ENCODE measurements at regions not wholly inside any gene's neighbourhood (a gene's known extent, or its start where the extent isn't known, plus 50 kb on each side); places are given as distances from the start of the nearest gene placed in this dataset.
"Not testable (repeated sequence)": the region's sequence is repeated elsewhere in the genome, so short reads cannot be mapped to it uniquely, and the experiment has no call there.

DNA sequence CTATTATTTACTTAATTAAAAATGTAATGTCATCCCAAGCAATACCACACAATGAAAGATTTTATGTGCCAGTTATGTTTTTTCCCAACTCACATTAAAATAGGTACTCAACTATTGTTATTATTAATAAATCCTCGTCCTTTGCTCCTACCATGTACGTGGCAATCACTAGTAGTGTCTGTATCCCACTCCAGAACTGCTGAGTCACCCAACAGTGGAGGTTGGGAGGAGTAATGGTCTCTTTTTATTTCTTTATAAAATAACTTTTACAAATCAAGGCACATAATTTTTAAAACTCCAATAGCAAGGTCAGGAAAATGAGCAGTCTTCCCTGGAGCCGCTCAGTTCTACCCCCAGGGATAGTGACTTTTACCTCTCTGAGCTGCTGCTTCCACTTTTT lies 273.5 kb upstream of the PLPP4 start:
- TF ChIP-seq, protein P1, sequence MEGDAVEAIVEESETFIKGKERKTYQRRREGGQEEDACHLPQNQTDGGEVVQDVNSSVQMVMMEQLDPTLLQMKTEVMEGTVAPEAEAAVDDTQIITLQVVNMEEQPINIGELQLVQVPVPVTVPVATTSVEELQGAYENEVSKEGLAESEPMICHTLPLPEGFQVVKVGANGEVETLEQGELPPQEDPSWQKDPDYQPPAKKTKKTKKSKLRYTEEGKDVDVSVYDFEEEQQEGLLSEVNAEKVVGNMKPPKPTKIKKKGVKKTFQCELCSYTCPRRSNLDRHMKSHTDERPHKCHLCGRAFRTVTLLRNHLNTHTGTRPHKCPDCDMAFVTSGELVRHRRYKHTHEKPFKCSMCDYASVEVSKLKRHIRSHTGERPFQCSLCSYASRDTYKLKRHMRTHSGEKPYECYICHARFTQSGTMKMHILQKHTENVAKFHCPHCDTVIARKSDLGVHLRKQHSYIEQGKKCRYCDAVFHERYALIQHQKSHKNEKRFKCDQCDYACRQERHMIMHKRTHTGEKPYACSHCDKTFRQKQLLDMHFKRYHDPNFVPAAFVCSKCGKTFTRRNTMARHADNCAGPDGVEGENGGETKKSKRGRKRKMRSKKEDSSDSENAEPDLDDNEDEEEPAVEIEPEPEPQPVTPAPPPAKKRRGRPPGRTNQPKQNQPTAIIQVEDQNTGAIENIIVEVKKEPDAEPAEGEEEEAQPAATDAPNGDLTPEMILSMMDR (conservative IDR thresholded peaks at IDR 0.05), result no peak
- 89 to 100% methylated on average over 1 to 3 of the region's 3 CpGs for WGBS, 2 experiments (ENCODE audit: insufficient coverage in 1 of 2, insufficient read length in 1 of 2)
- Mint-ChIP-seq H3K36me3 (ENCODE audit: low read depth) (no peaks in the 10 kb centered on the region), H3K4me3 (no peak overlapping the region), H3K27ac (no peak overlapping the region), H3K27me3 (ENCODE audit: insufficient read depth) (no peaks in the 10 kb centered on the region), H3K4me1 (peaks cover 5% of the 10 kb centered on the region), H3K9me3 (no peaks in the 10 kb centered on the region)
- Histone ChIP-seq H3K4me1 (ENCODE audit: control insufficient read depth, insufficient read depth, low read length) (no peaks in the 10 kb centered on the region), H3K9me3 (ENCODE audit: control insufficient read depth, low read length) (no peaks in the 10 kb centered on the region), H3K4me3 (ENCODE audit: low read length) (no peak overlapping the region), H3K36me3 (ENCODE audit: control insufficient read depth, insufficient read depth, low read length) (no peaks in the 10 kb centered on the region), H3K27ac (ENCODE audit: low read depth, low read length) (no peak overlapping the region), H3K9ac (ENCODE audit: extremely low read depth, low read length, poor library complexity, severe bottlenecking) (no peak overlapping the region), H3K27me3 (ENCODE audit: control insufficient read depth, insufficient read depth, low read length, poor library complexity, severe bottlenecking) (no peaks in the 10 kb centered on the region)
- DNase-seq, result no peak

DNA sequence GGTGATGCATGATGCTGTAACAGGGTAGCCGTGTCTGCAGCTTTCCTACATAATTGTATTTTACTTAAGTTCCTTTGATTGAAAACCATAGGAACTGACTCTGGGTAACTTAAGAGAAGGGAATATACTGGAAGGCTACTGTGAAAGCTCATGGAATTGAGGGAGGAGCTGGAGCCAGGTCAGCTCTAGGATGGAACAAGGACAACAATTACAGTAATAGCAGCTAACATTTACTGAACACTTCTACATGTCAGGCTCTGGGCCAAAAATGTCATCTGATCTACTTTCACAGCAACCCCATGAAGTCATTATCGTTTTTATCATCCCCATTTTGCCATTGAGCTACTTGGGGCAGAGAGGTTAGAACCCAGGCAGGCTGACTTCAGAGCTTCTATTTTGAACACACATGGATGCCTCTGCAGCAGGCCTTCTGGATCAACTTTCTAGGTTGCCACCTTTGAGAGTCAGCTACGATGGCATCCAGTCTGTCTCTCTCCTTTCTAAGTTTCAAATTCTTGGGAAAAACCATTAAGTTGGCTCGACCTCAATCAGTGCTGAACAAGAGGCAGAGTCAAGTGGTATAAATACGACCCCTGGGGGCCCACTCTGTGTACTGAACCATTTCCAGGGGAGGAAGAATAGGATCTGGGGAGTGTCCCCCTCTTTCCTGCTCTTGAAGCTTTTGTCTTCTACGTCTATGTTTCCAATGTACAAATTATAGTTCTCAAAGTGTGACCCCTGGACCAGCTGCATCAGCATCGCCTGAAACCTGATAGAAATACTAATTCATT lies 272.3 kb upstream of the PLPP4 start:
- H3K9me3 Mint-ChIP-seq, result no peaks in the 10 kb centered on the region
- H3K4me1 Mint-ChIP-seq, result peaks cover 5% of the 10 kb centered on the region
- no peak overlapping the region for H3K4me3 Mint-ChIP-seq
- 70 to 91% methylated on average over 2 to 7 of the region's 7 CpGs for WGBS, 2 experiments (ENCODE audit: insufficient coverage in 1 of 2, insufficient read length in 1 of 2)
- H3K36me3 ChIP-seq (ENCODE audit: control insufficient read depth, insufficient read depth, low read length), result no peaks in the 10 kb centered on the region
- no peaks in the 10 kb centered on the region for H3K27me3 Mint-ChIP-seq (ENCODE audit: insufficient read depth)
- no peak overlapping the region for H3K4me3 ChIP-seq (ENCODE audit: low read length)
- no peak overlapping the region for H3K27ac Mint-ChIP-seq
- no peak overlapping the region for H3K9ac ChIP-seq (ENCODE audit: extremely low read depth, low read length, poor library complexity, severe bottlenecking)
- DNase-seq, result peak; percentile 59
- TF ChIP-seq, protein P1 (conservative IDR thresholded peaks at IDR 0.05), result peak; percentile 72
- no peaks in the 10 kb centered on the region for H3K27me3 ChIP-seq (ENCODE audit: control insufficient read depth, insufficient read depth, low read length, poor library complexity, severe bottlenecking)
- H3K4me1 ChIP-seq (ENCODE audit: control insufficient read depth, insufficient read depth, low read length), result no peaks in the 10 kb centered on the region
- H3K36me3 Mint-ChIP-seq (ENCODE audit: low read depth), result no peaks in the 10 kb centered on the region
- H3K27ac ChIP-seq (ENCODE audit: low read depth, low read length), result no peak overlapping the region
- H3K9me3 ChIP-seq (ENCODE audit: control insufficient read depth, low read length), result no peaks in the 10 kb centered on the region

DNA sequence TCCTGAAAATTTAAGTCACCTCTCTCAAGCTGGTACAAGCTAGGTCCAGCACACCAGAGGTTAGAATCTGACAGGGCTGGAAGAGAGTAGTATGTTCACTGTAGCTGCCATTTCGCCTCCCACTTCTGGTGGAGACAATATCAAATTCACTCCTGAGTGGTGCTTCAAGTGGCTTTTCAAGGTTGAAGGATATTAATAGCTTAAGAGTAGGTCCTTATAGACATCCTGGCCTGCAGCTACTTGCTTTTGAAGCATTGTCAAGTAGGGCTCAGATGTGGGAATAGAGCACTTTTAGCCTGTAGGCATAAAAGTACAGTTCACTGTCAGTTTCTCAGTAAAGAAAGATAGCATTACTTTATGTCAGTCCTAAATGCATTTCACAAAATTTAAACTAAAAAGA lies 270.5 kb upstream of the PLPP4 start:
- Mint-ChIP-seq H3K36me3 (ENCODE audit: low read depth) (no peaks in the 10 kb centered on the region), H3K9me3 (no peaks in the 10 kb centered on the region), H3K4me3 (no peak overlapping the region), H3K4me1 (no peaks in the 10 kb centered on the region), H3K27ac (no peak overlapping the region), H3K27me3 (ENCODE audit: insufficient read depth) (no peaks in the 10 kb centered on the region)
- no peak overlapping the region for H3K27ac ChIP-seq (ENCODE audit: low read depth, low read length)
- DNase-seq, result no peak
- no peak overlapping the region for H3K9ac ChIP-seq (ENCODE audit: extremely low read depth, low read length, poor library complexity, severe bottlenecking)
- no peaks in the 10 kb centered on the region for H3K36me3 ChIP-seq (ENCODE audit: control insufficient read depth, insufficient read depth, low read length)
- TF ChIP-seq, protein P1 (conservative IDR thresholded peaks at IDR 0.05), result no peak
- no peak overlapping the region for H3K4me3 ChIP-seq (ENCODE audit: low read length)
- no peaks in the 10 kb centered on the region for H3K9me3 ChIP-seq (ENCODE audit: control insufficient read depth, low read length)
- no peaks in the 10 kb centered on the region for H3K4me1 ChIP-seq (ENCODE audit: control insufficient read depth, insufficient read depth, low read length)
- WGBS, 2 experiments (ENCODE audit: insufficient coverage in 1 of 2, insufficient read length in 1 of 2), result 80 to 87% methylated on average over 1 of the region's 1 CpG
- H3K27me3 ChIP-seq (ENCODE audit: control insufficient read depth, insufficient read depth, low read length, poor library complexity, severe bottlenecking), result no peaks in the 10 kb centered on the region

DNA sequence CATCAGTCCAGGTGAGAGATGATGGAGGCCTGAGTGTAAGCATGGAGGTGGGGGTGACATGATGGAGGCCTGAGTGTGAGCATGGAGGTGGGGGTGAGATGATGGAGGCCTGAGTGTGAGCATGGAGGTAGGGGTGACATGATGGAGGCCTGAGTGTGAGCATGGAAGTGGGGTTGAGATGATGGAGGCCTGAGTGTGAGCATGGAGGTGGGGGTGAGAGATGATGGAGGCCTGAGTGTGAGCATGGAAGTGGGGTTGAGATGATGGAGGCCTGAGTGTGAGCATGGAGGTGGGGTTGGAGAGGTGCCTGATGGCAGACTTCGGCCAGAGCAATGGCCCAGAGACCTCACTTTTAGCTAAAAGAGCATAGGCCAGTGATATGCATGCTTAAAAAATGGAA lies 269.9 kb upstream of the PLPP4 start:
- H3K27me3 Mint-ChIP-seq (ENCODE audit: insufficient read depth); H3K27ac Mint-ChIP-seq; H3K36me3 Mint-ChIP-seq (ENCODE audit: low read depth); H3K4me3 ChIP-seq (ENCODE audit: low read length); H3K9ac ChIP-seq (ENCODE audit: extremely low read depth, low read length, poor library complexity, severe bottlenecking); H3K27me3 ChIP-seq (ENCODE audit: control insufficient read depth, insufficient read depth, low read length, poor library complexity, severe bottlenecking); H3K36me3 ChIP-seq (ENCODE audit: control insufficient read depth, insufficient read depth, low read length); H3K9me3 ChIP-seq (ENCODE audit: control insufficient read depth, low read length); H3K4me3 Mint-ChIP-seq; H3K4me1 Mint-ChIP-seq; H3K9me3 Mint-ChIP-seq; H3K27ac ChIP-seq (ENCODE audit: low read depth, low read length); DNase-seq; H3K4me1 ChIP-seq (ENCODE audit: control insufficient read depth, insufficient read depth, low read length): not testable (repeated sequence)
- WGBS, 2 experiments (ENCODE audit: insufficient coverage in 1 of 2, insufficient read length in 1 of 2), result 100% methylated on average over 1 of the region's 1 CpG; no CpG with 5 or more reads in 1 of the 2 experiments
